ENCODE measurements at regions not wholly inside any gene's neighbourhood (a gene's known extent, or its start where the extent isn't known, plus 50 kb on each side); places are given as distances from the start of the nearest gene placed in this dataset.

GRCh38 chr2:5991305-5991968 is 299.3 kb downstream of the SOX11 start:
- no peak for DNase-seq

- DNase-seq = no peak
These were observed 303.6 kb downstream of the SOX11 start for GRCh38 chr2:5995832-5996231.

GRCh38 chr2:6008186-6008585 is 316.0 kb downstream of the SOX11 start:
- DNase-seq = no peak

- no peak for DNase-seq
These were observed 316.5 kb downstream of the SOX11 start for GRCh38 chr2:6008726-6009125.

GRCh38 chr2:6010163-6010562 is 318.0 kb downstream of the SOX11 start:
- no peak for DNase-seq

- no peak for DNase-seq
These were observed 319.7 kb downstream of the SOX11 start for GRCh38 chr2:6011921-6012320.

GRCh38 chr2:6017736-6018286 is 325.6 kb downstream of the SOX11 start:
- no peak for DNase-seq

GRCh38 chr2:6024229-6024628 is 332.0 kb downstream of the SOX11 start:
- no peak for DNase-seq

GRCh38 chr2:6024784-6025183 is 332.6 kb downstream of the SOX11 start:
- DNase-seq = no peak

- DNase-seq = no peak
These were observed 333.2 kb downstream of the SOX11 start for GRCh38 chr2:6025391-6025790.

- DNase-seq = no peak
These were observed 334.9 kb downstream of the SOX11 start for GRCh38 chr2:6027066-6027465.

GRCh38 chr2:6031200-6031867 is 339.1 kb downstream of the SOX11 start:
- no peak for DNase-seq

GRCh38 chr2:6036211-6036610 is 344.0 kb downstream of the SOX11 start:
- DNase-seq = no peak

- DNase-seq = no peak
These were observed 351.1 kb downstream of the SOX11 start for GRCh38 chr2:6043238-6043637.

GRCh38 chr2:6052649-6053048 is 360.5 kb downstream of the SOX11 start:
- DNase-seq = no peak

- DNase-seq = no peak
These were observed 361.6 kb downstream of the SOX11 start for GRCh38 chr2:6053743-6054142.

GRCh38 chr2:6054161-6054671 is 362.0 kb downstream of the SOX11 start:
- no peak for DNase-seq

GRCh38 chr2:6060992-6061663 is 368.9 kb downstream of the SOX11 start:
- no peak for DNase-seq

- no peak for DNase-seq
These were observed 372.6 kb downstream of the SOX11 start for GRCh38 chr2:6064757-6065156.

- no peak for DNase-seq
These were observed 373.5 kb downstream of the SOX11 start for GRCh38 chr2:6065703-6066102.

GRCh38 chr2:6067089-6067488 is 374.9 kb downstream of the SOX11 start:
- DNase-seq = no peak

- DNase-seq = no peak
These were observed 375.6 kb downstream of the SOX11 start for GRCh38 chr2:6067806-6068205.

- no peak for DNase-seq
These were observed 376.2 kb downstream of the SOX11 start for GRCh38 chr2:6068429-6068828.

GRCh38 chr2:6069381-6069780 is 377.2 kb downstream of the SOX11 start:
- DNase-seq = no peak

Data from 8988T (cell line).